Upper lobe of left lung (tissue), 4 donors: ENCODE measurements at regions not wholly inside any gene's neighbourhood (a gene's known extent, or its start where the extent isn't known, plus 50 kb on each side); places are given as distances from the start of the nearest gene placed in this dataset.

ENCODE experiments used
- POLR2A ChIP-seq, 4 donors: fragments of 450-650 bp; IDR thresholded peaks; one replicate each; pipeline ENCODE4 v1.5.1; 2016 to 2017; ENCODE audit warnings: antibody characterized with exemption in 4 of 4, mild to moderate bottlenecking in 2 of 4
- TF ChIP-seq, protein P1 (sequence below), 6 experiments: fragments of 450-650 bp in 4 of 6; fragments of 200-600 bp in 2 of 6; sonication (generic) in 2 of 6; IDR thresholded peaks; one replicate each; pipeline ENCODE4 v1.5.1; 2016 to 2019; ENCODE audit warnings: antibody characterized with exemption in 6 of 6

DNA sequence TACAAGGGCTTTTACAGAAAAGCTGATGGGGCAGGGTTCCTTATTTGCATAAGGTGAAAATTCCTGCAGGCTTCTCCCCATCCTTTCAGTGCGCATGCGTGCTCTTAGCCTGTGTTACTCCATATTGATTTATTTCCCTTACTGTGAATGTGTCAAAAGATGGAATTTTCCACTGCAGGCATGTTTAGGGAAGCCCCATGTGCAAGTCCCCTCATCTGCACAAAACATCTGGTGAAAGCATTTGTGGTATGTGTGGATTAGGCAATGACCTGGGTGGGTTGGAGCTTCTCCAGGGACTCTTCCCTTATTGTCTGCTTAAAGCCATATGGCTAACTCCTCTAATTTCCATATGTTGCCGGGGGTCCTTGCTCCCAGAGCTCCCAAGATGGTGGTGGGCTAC lies 912.7 kb upstream of the LRFN5 start:
- TF ChIP-seq, protein P1, sequence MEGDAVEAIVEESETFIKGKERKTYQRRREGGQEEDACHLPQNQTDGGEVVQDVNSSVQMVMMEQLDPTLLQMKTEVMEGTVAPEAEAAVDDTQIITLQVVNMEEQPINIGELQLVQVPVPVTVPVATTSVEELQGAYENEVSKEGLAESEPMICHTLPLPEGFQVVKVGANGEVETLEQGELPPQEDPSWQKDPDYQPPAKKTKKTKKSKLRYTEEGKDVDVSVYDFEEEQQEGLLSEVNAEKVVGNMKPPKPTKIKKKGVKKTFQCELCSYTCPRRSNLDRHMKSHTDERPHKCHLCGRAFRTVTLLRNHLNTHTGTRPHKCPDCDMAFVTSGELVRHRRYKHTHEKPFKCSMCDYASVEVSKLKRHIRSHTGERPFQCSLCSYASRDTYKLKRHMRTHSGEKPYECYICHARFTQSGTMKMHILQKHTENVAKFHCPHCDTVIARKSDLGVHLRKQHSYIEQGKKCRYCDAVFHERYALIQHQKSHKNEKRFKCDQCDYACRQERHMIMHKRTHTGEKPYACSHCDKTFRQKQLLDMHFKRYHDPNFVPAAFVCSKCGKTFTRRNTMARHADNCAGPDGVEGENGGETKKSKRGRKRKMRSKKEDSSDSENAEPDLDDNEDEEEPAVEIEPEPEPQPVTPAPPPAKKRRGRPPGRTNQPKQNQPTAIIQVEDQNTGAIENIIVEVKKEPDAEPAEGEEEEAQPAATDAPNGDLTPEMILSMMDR (IDR thresholded peaks at IDR 0.05) = no peak
- no peak for TF ChIP-seq POLR2A (IDR thresholded peaks at IDR 0.05)
